Activated CD4-positive, alpha-beta T cell treated with anti-CD3 and anti-CD28 coated beads, Interleukin-2, amount 50 U/mL, for 48 hours (primary cell): ENCODE measurements at regions not wholly inside any gene's neighbourhood (a gene's known extent, or its start where the extent isn't known, plus 50 kb on each side); places are given as distances from the start of the nearest gene placed in this dataset.
"Not testable (repeated sequence)": the region's sequence is repeated elsewhere in the genome, so short reads cannot be mapped to it uniquely, and the experiment has no call there.

Experiments
- DNase-seq, 2 experiments: peaks; one replicate each; pipeline ENCODE4 v3.0.0-alpha.2; 2020

GRCh38 chr2:137888845-137889244, 75.4 kb upstream of the HNMT start:
- DNase-seq = peak in 1 of 2 experiments; percentile 7

GRCh38 chr2:137892739-137893138, 71.5 kb upstream of the HNMT start:
- DNase-seq = no peak

GRCh38 chr2:137893145-137893544, 71.1 kb upstream of the HNMT start:
- DNase-seq = no peak

GRCh38 chr2:137896467-137896866, 67.8 kb upstream of the HNMT start:
- DNase-seq = no peak

- DNase-seq = no peak
These were observed 67.2 kb upstream of the HNMT start for GRCh38 chr2:137897082-137897481.

- DNase-seq = no peak
These were observed 63.7 kb upstream of the HNMT start for GRCh38 chr2:137900421-137901141.

- DNase-seq = no peak
These were observed 53.6 kb upstream of the HNMT start for GRCh38 chr2:137910641-137911040.

- no peak for DNase-seq
These were observed 51.9 kb upstream of the HNMT start for GRCh38 chr2:137912371-137912770.

- DNase-seq = no peak
These were observed 51.1 kb upstream of the HNMT start for GRCh38 chr2:137913169-137913568.

GRCh38 chr2:137913648-137914047, 50.6 kb upstream of the HNMT start:
- DNase-seq = not testable (repeated sequence)
